Trophoblast cell (in vitro differentiated cells and primary cell): ENCODE measurements at regions not wholly inside any gene's neighbourhood (a gene's known extent, or its start where the extent isn't known, plus 50 kb on each side); places are given as distances from the start of the nearest gene placed in this dataset.

Experiments used
- DNase-seq, 2 donors: peaks; one replicate each; pipeline ENCODE4 v3.0.0-alpha.2; 2016
- H2AFZ ChIP-seq: 2 replicates; pipeline ENCODE4 v1.6.1; 2013; ENCODE audit warnings: low read length, moderate library complexity, mild to moderate bottlenecking; ENCODE audit not compliant: insufficient read depth, poor library complexity
- H2AK5ac ChIP-seq: 2 replicates; pipeline ENCODE4 v1.6.1; 2013; ENCODE audit warnings: mild to moderate bottlenecking, low read length
- H2BK120ac ChIP-seq: 2 replicates; pipeline ENCODE4 v1.6.1; 2013; ENCODE audit warnings: low read length, mild to moderate bottlenecking, moderate library complexity; ENCODE audit not compliant: insufficient read depth, poor library complexity
- H2BK12ac ChIP-seq: 2 replicates; pipeline ENCODE4 v1.6.1; 2013; ENCODE audit warnings: mild to moderate bottlenecking, low read length, moderate library complexity
- H2BK5ac ChIP-seq: 2 replicates; pipeline ENCODE4 v1.6.1; 2013; ENCODE audit warnings: low read length, low read depth, moderate library complexity, mild to moderate bottlenecking; ENCODE audit not compliant: poor library complexity
- H3K14ac ChIP-seq: 2 replicates; pipeline ENCODE4 v1.6.1; 2013; ENCODE audit warnings: mild to moderate bottlenecking, low read length
- H3K18ac ChIP-seq: 2 replicates; pipeline ENCODE4 v1.6.1; 2013; ENCODE audit warnings: mild to moderate bottlenecking, low read length
- H3K23ac ChIP-seq: 2 replicates; pipeline ENCODE4 v1.6.1; 2013; ENCODE audit warnings: low read length
- H3K27ac ChIP-seq: 2 replicates; pipeline ENCODE4 v1.5.1; 2013; ENCODE audit warnings: low read depth, mild to moderate bottlenecking, inconsistent platforms, low read length, moderate library complexity
- H3K27me3 ChIP-seq: 2 replicates; pipeline ENCODE4 v1.6.1; 2013; ENCODE audit warnings: inconsistent platforms, mild to moderate bottlenecking, low read length, moderate library complexity; ENCODE audit not compliant: insufficient read depth
- H3K36me3 ChIP-seq, 2 experiments: 1 replicate in 1 of 2; 2 replicates in 1 of 2; pipeline ENCODE4 v1.6.1; 2013; ENCODE audit warnings: low read length in 2 of 2, mild to moderate bottlenecking in 2 of 2, moderate library complexity in 1 of 2; ENCODE audit not compliant: insufficient read depth in 2 of 2, control insufficient read depth in 1 of 2
- H3K4ac ChIP-seq: 2 replicates; pipeline ENCODE4 v1.6.1; 2013; ENCODE audit warnings: low read depth, mild to moderate bottlenecking, low read length, moderate library complexity
- H3K4me1 ChIP-seq, 2 experiments: 1 replicate in 1 of 2; 2 replicates in 1 of 2; pipeline ENCODE4 v1.6.1; 2013; ENCODE audit warnings: low read length in 2 of 2, mild to moderate bottlenecking in 2 of 2, moderate library complexity in 1 of 2; ENCODE audit not compliant: insufficient read depth in 2 of 2, control insufficient read depth in 1 of 2
- H3K4me2 ChIP-seq: 2 replicates; pipeline ENCODE4 v1.6.1; 2013; ENCODE audit warnings: inconsistent platforms, mild to moderate bottlenecking, low read length, moderate library complexity
- H3K4me3 ChIP-seq: 2 replicates; pipeline ENCODE4 v1.5.1; 2013; ENCODE audit warnings: mild to moderate bottlenecking, low read depth, low read length, inconsistent platforms
- H3K79me1 ChIP-seq: one replicate; pipeline ENCODE4 v1.6.1; 2013; ENCODE audit warnings: low read length
- H3K79me2 ChIP-seq: 2 replicates; pipeline ENCODE4 v1.6.1; 2013; ENCODE audit warnings: low read length, mild to moderate bottlenecking; ENCODE audit not compliant: control insufficient read depth, insufficient read depth, poor library complexity
- H3K9ac ChIP-seq: 2 replicates; pipeline ENCODE4 v1.6.1; 2013; ENCODE audit warnings: mild to moderate bottlenecking, low read length
- H3K9me3 ChIP-seq: 2 replicates; pipeline ENCODE4 v1.6.1; 2013; ENCODE audit warnings: low read depth, mild to moderate bottlenecking, control low read depth, inconsistent platforms, low read length; ENCODE audit not compliant: insufficient read depth
- H4K12ac ChIP-seq: 2 replicates; pipeline ENCODE4 v1.6.1; 2013; ENCODE audit warnings: low read depth, mild to moderate bottlenecking, low read length, moderate library complexity
- H4K8ac ChIP-seq: 2 replicates; pipeline ENCODE4 v1.6.1; 2013; ENCODE audit warnings: low read depth, mild to moderate bottlenecking, low read length, moderate library complexity
- H4K91ac ChIP-seq: one replicate; pipeline ENCODE4 v1.6.1; 2013; ENCODE audit warnings: low read depth, mild to moderate bottlenecking, low read length, moderate library complexity
- WGBS: extraction: QIAGEN DNeasy Blood & Tissue Kit; methylation state at CpG from one replicate; pipeline ENCODE4 v1.1.7; 2013; ENCODE audit warnings: missing lambda C conversion rate; ENCODE audit not compliant: insufficient read length, insufficient coverage; ENCODE audit errors: extremely low coverage; 5-methylcytosine and 5-hydroxymethylcytosine counted together

DNA sequence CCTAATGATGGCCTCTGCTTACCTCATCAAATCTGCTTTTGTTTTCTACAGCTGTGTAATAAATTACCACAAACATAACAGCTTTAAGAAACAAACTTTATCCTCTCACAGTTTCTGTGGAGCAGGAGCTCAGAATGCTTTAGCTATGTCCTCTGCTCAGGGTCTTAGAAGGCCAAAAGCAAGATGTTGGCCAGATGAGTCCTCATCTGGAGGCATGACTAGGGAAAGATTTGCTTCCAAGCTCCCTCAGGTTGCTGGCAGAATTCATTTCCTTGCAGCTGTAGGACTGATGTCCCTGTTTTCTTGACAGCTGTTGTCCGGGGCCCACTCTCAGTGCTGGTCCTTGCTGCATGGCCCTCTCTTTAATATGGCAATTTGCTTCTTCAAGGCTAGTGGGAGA lies 116.7 kb upstream of the PDE5A start:
- H2BK120ac ChIP-seq, result no peak overlapping the region
- H2AK5ac ChIP-seq, result no peak overlapping the region
- H3K4me1 ChIP-seq, result no peaks in the 10 kb centered on the region
- H4K8ac ChIP-seq, result no peak overlapping the region
- H3K4me2 ChIP-seq, result no peak overlapping the region
- H3K4me3 ChIP-seq, result no peak overlapping the region
- no peak overlapping the region for H3K4ac ChIP-seq
- H3K23ac ChIP-seq, result no peak overlapping the region
- H3K27ac ChIP-seq, result no peak overlapping the region
- no peaks in the 10 kb centered on the region for H3K79me2 ChIP-seq
- H2BK5ac ChIP-seq, result no peak overlapping the region
- H3K18ac ChIP-seq, result no peak overlapping the region
- H2AFZ ChIP-seq, result no peak overlapping the region
- no peak overlapping the region for H4K91ac ChIP-seq
- DNase-seq, result no peak
- no peaks in the 10 kb centered on the region for H3K79me1 ChIP-seq
- H2BK12ac ChIP-seq, result no peak overlapping the region
- H3K27me3 ChIP-seq, result no peaks in the 10 kb centered on the region
- no peaks in the 10 kb centered on the region for H3K36me3 ChIP-seq
- no peak overlapping the region for H3K9ac ChIP-seq
- no CpG with 5 or more reads among the region's 1 CpG for WGBS
- H3K14ac ChIP-seq, result no peak overlapping the region
- no peaks in the 10 kb centered on the region for H3K9me3 ChIP-seq
- no peak overlapping the region for H4K12ac ChIP-seq

DNA sequence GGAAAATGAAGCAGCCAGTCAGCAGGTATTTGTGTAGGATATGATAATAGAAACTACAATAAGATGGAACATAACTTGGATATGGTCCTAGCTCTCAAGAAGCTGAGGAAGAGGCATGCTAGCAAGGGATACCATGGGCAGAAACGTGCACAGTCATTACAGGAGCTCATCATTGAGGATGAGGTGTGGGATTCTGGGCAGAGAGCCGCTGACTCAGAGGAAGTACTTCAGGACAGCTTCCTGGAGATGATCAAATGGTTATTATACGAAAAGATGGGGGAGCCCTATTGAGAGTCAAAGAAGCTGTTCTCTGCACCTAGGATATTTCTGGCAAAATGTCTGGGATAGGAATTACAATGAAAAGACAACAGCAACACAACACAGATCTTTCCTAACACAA lies 116.0 kb upstream of the PDE5A start:
- Histone ChIP-seq H3K23ac (no peak overlapping the region), H3K79me1 (no peaks in the 10 kb centered on the region), H2BK120ac (no peak overlapping the region), H4K12ac (no peak overlapping the region), H3K79me2 (no peaks in the 10 kb centered on the region), H3K4me1 (no peaks in the 10 kb centered on the region), H3K4me3 (no peak overlapping the region), H4K8ac (no peak overlapping the region), H3K9me3 (no peaks in the 10 kb centered on the region), H3K36me3 (no peaks in the 10 kb centered on the region), H3K4ac (no peak overlapping the region), H2BK12ac (no peak overlapping the region), H2AFZ (no peak overlapping the region), H4K91ac (no peak overlapping the region), H3K18ac (no peak overlapping the region), H3K27me3 (no peaks in the 10 kb centered on the region), H3K14ac (no peak overlapping the region), H2BK5ac (no peak overlapping the region), H3K4me2 (no peak overlapping the region), H3K27ac (no peak overlapping the region), H3K9ac (no peak overlapping the region), H2AK5ac (no peak overlapping the region)
- no peak for DNase-seq
- WGBS, result no CpG with 5 or more reads among the region's 3 CpGs

DNA sequence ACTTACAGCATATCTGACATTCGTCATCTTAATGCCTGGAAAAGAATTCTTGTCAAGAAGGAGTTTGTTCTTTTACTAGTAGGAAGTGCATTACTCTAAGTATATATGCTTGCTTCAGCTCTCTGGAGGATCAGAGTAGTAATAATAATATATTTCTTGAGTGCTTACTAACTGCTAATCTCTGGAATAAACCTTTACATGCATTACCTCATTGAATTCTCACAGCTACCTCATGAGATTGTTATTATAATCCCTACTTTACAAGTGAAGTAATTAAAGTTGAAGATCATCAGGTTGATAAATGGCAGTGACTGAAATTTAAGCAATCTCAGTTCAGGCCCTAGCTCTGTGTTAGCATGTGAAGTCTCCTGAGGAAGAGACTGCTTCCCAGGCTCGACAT lies 115.0 kb upstream of the PDE5A start:
- Histone ChIP-seq H3K9me3 (no peaks in the 10 kb centered on the region), H4K8ac (no peak overlapping the region), H4K12ac (no peak overlapping the region), H3K23ac (no peak overlapping the region), H3K27ac (no peak overlapping the region), H3K27me3 (no peaks in the 10 kb centered on the region), H3K14ac (no peak overlapping the region), H3K4me2 (no peak overlapping the region), H3K18ac (no peak overlapping the region), H3K4me3 (no peak overlapping the region), H3K4ac (no peak overlapping the region), H3K9ac (no peak overlapping the region), H2AK5ac (no peak overlapping the region), H3K36me3 (no peaks in the 10 kb centered on the region), H3K79me2 (no peaks in the 10 kb centered on the region), H2BK120ac (no peak overlapping the region), H3K79me1 (no peaks in the 10 kb centered on the region), H2BK5ac (no peak overlapping the region), H2BK12ac (no peak overlapping the region), H4K91ac (no peak overlapping the region), H3K4me1 (no peaks in the 10 kb centered on the region), H2AFZ (no peak overlapping the region)
- no peak for DNase-seq
- no CpG with 5 or more reads among the region's 2 CpGs for WGBS

DNA sequence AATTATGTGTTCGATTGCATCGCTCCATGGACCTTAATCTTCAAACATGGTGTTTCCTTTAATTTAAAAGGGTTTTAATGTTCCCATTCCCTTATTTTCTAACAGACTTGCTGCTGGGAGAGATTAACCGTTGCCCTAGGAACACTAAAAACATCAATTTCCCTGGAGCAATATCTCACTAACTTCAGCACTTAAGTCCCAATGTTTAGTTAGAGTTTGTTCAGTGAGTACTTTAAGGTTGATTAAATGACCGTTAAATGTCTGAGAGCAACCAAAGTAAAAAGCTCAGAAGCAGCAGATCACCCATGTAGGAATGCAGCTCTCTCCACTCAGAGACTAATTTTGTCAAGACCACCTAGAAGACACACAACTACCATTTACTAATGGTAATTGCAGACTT lies 111.2 kb upstream of the PDE5A start:
- H3K9me3 ChIP-seq, result no peaks in the 10 kb centered on the region
- no peak overlapping the region for H2AK5ac ChIP-seq
- H3K9ac ChIP-seq, result no peak overlapping the region
- H3K79me2 ChIP-seq, result no peaks in the 10 kb centered on the region
- H3K4ac ChIP-seq, result no peak overlapping the region
- H2AFZ ChIP-seq, result no peak overlapping the region
- no peaks in the 10 kb centered on the region for H3K27me3 ChIP-seq
- no peak overlapping the region for H3K4me2 ChIP-seq
- no CpG with 5 or more reads among the region's 4 CpGs for WGBS
- no peak overlapping the region for H3K14ac ChIP-seq
- H3K23ac ChIP-seq, result no peak overlapping the region
- DNase-seq, result no peak
- H3K4me3 ChIP-seq, result no peak overlapping the region
- H3K36me3 ChIP-seq, result no peaks in the 10 kb centered on the region
- H2BK120ac ChIP-seq, result no peak overlapping the region
- no peak overlapping the region for H4K91ac ChIP-seq
- no peaks in the 10 kb centered on the region for H3K79me1 ChIP-seq
- no peak overlapping the region for H2BK12ac ChIP-seq
- H3K27ac ChIP-seq, result no peak overlapping the region
- H4K8ac ChIP-seq, result no peak overlapping the region
- H3K4me1 ChIP-seq, result no peaks in the 10 kb centered on the region
- no peak overlapping the region for H2BK5ac ChIP-seq
- no peak overlapping the region for H4K12ac ChIP-seq
- H3K18ac ChIP-seq, result no peak overlapping the region
